ENCODE measurements at regions not wholly inside any gene's neighbourhood (a gene's known extent, or its start where the extent isn't known, plus 50 kb on each side); places are given as distances from the start of the nearest gene placed in this dataset.
A peak's percentile ranks its signal among the peaks of the same experiment; 100 is the strongest.

DNA sequence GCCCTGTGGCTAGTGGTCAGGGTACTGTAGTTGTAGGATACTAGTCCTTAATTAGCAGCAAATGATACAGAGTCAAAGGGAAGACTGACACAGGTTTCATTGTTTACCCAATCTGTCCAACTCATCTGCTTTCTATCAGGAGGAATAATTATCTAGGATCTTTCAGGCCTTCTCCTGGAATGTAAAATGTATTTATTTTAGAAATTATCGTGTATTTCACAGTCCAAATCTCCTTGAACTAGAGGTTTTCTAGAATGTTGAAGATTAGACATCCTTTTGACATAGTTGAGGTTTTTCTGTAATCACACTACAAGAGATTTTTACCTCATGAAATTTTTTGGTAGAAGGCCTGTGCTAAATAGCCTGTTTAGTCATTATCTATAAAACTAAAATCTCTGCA, 1694.8 kb upstream of the PCDH20 start:
- TF ChIP-seq TOX (CRISPR knock-in tag; IDR thresholded peaks at IDR 0.05; ENCODE audit: borderline replicate concordance) (no peak), SNAI2 (CRISPR knock-in tag; IDR thresholded peaks at IDR 0.05) (no peak), ZFP30 (CRISPR knock-in tag; IDR thresholded peaks at IDR 0.05) (no peak), ZFP3 (CRISPR knock-in tag; IDR thresholded peaks at IDR 0.05) (no peak), ARNTL (CRISPR knock-in tag; IDR thresholded peaks at IDR 0.05; ENCODE audit: borderline replicate concordance, low read depth) (no peak), ZNF8 (CRISPR knock-in tag; IDR thresholded peaks at IDR 0.05) (no peak), ZNF565 (CRISPR knock-in tag; conservative IDR thresholded peaks at IDR 0.05; ENCODE audit: low read depth) (no peak), PPARA (CRISPR knock-in tag; IDR thresholded peaks at IDR 0.05; ENCODE audit: borderline replicate concordance) (no peak), TCF4 (CRISPR knock-in tag; IDR thresholded peaks at IDR 0.05; ENCODE audit: borderline replicate concordance) (peak; percentile 62; the same call in 1 of the 2 replicates)
- TF ChIP-seq, protein P1, sequence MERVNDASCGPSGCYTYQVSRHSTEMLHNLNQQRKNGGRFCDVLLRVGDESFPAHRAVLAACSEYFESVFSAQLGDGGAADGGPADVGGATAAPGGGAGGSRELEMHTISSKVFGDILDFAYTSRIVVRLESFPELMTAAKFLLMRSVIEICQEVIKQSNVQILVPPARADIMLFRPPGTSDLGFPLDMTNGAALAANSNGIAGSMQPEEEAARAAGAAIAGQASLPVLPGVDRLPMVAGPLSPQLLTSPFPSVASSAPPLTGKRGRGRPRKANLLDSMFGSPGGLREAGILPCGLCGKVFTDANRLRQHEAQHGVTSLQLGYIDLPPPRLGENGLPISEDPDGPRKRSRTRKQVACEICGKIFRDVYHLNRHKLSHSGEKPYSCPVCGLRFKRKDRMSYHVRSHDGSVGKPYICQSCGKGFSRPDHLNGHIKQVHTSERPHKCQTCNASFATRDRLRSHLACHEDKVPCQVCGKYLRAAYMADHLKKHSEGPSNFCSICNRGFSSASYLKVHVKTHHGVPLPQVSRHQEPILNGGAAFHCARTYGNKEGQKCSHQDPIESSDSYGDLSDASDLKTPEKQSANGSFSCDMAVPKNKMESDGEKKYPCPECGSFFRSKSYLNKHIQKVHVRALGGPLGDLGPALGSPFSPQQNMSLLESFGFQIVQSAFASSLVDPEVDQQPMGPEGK (CRISPR knock-in tag; IDR thresholded peaks at IDR 0.05; ENCODE audit: borderline replicate concordance) = no peak
- TF ChIP-seq, protein P2, sequence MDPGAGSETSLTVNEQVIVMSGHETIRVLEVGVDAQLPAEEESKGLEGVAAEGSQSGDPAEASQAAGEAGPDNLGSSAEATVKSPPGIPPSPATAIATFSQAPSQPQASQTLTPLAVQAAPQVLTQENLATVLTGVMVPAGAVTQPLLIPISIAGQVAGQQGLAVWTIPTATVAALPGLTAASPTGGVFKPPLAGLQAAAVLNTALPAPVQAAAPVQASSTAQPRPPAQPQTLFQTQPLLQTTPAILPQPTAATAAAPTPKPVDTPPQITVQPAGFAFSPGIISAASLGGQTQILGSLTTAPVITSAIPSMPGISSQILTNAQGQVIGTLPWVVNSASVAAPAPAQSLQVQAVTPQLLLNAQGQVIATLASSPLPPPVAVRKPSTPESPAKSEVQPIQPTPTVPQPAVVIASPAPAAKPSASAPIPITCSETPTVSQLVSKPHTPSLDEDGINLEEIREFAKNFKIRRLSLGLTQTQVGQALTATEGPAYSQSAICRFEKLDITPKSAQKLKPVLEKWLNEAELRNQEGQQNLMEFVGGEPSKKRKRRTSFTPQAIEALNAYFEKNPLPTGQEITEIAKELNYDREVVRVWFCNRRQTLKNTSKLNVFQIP (CRISPR knock-in tag; IDR thresholded peaks at IDR 0.05; ENCODE audit: borderline replicate concordance, low read depth) = no peak
- TF ChIP-seq, protein P3, sequence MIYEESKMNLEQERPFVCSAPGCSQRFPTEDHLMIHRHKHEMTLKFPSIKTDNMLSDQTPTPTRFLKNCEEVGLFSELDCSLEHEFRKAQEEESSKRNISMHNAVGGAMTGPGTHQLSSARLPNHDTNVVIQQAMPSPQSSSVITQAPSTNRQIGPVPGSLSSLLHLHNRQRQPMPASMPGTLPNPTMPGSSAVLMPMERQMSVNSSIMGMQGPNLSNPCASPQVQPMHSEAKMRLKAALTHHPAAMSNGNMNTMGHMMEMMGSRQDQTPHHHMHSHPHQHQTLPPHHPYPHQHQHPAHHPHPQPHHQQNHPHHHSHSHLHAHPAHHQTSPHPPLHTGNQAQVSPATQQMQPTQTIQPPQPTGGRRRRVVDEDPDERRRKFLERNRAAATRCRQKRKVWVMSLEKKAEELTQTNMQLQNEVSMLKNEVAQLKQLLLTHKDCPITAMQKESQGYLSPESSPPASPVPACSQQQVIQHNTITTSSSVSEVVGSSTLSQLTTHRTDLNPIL (CRISPR knock-in tag; IDR thresholded peaks at IDR 0.05; ENCODE audit: low read depth) = no peak
